MM.1S (cell line): ENCODE measurements at regions not wholly inside any gene's neighbourhood (a gene's known extent, or its start where the extent isn't known, plus 50 kb on each side); places are given as distances from the start of the nearest gene placed in this dataset.

ENCODE experiments used
- DNase-seq: peaks from one replicate; pipeline ENCODE4 v3.0.0-alpha.2; 2015
- H2AFZ ChIP-seq: fragments of 300-600 bp; sonication (generic); 2 replicates; pipeline ENCODE4 v1.6.0; 2016; ENCODE audit warnings: antibody characterized with exemption, low read length
- H3F3A ChIP-seq: fragments of 300-600 bp; sonication (generic); 2 replicates; pipeline ENCODE4 v1.6.1; 2016; ENCODE audit warnings: mild to moderate bottlenecking, antibody characterized with exemption, low read length, moderate library complexity, mixed read lengths; ENCODE audit not compliant: insufficient read depth
- H3K27ac ChIP-seq: fragments of 300-600 bp; sonication (generic); 2 replicates; pipeline ENCODE4 v1.5.1; 2016; ENCODE audit warnings: mild to moderate bottlenecking, low read length
- H3K27me3 ChIP-seq: fragments of 300-600 bp; sonication (generic); replicated peaks from 2 replicates; pipeline ENCODE4 v1.6.0; 2016; ENCODE audit warnings: low read length; ENCODE audit not compliant: insufficient read depth
- H3K36me3 ChIP-seq: fragments of 300-600 bp; sonication (generic); replicated peaks from 2 replicates; pipeline ENCODE4 v1.6.1; 2016; ENCODE audit warnings: mild to moderate bottlenecking, low read length, mixed read lengths; ENCODE audit not compliant: insufficient read depth
- H3K4me1 ChIP-seq: fragments of 300-600 bp; sonication (generic); 2 replicates; pipeline ENCODE4 v1.6.1; 2016; ENCODE audit warnings: low read length, mixed read lengths
- H3K4me2 ChIP-seq: fragments of 300-600 bp; sonication (generic); 2 replicates; pipeline ENCODE4 v1.6.0; 2016; ENCODE audit warnings: low read depth, low read length
- H3K4me3 ChIP-seq: fragments of 300-600 bp; sonication (generic); 2 replicates; pipeline ENCODE4 v1.5.1; 2016; ENCODE audit warnings: low read length, mixed read lengths
- H3K79me2 ChIP-seq: fragments of 300-600 bp; sonication (generic); 2 replicates; pipeline ENCODE4 v1.6.1; 2016; ENCODE audit warnings: mixed run types, low read length, mixed read lengths
- H3K9ac ChIP-seq: fragments of 300-600 bp; sonication (generic); 2 replicates; pipeline ENCODE4 v1.6.1; 2016; ENCODE audit warnings: low read length, mixed read lengths
- H3K9me2 ChIP-seq: fragments of 300-600 bp; sonication (generic); replicated peaks from 2 replicates; pipeline ENCODE4 v1.6.1; 2016; ENCODE audit warnings: mild to moderate bottlenecking, low read length, mixed read lengths; ENCODE audit not compliant: insufficient read depth
- H3K9me3 ChIP-seq: fragments of 300-600 bp; sonication (generic); replicated peaks from 2 replicates; pipeline ENCODE4 v1.6.1; 2016; ENCODE audit warnings: mild to moderate bottlenecking, low read length, mixed read lengths; ENCODE audit not compliant: insufficient read depth
- H4K20me1 ChIP-seq: fragments of 300-600 bp; sonication (generic); 2 replicates; pipeline ENCODE4 v1.6.1; 2016; ENCODE audit warnings: mild to moderate bottlenecking, low read length, moderate library complexity, mixed read lengths; ENCODE audit not compliant: insufficient read depth
- CTCF ChIP-seq: fragments of 300-600 bp; sonication (generic); IDR thresholded peaks from 2 replicates; pipeline ENCODE4 v1.5.1; 2016; ENCODE audit warnings: antibody characterized with exemption, low read length, mixed read lengths
- EZH2 ChIP-seq: fragments of 300-600 bp; sonication (generic); optimal IDR thresholded peaks from 2 replicates; pipeline ENCODE3; 2017; ENCODE audit warnings: low read depth, mild to moderate bottlenecking, antibody characterized with exemption, low read length, mixed read lengths
- EZH2phosphoT487 ChIP-seq: fragments of 300-600 bp; sonication (generic); IDR thresholded peaks from 2 replicates; pipeline ENCODE4 v1.6.1; 2018; ENCODE audit warnings: antibody characterized with exemption, low read length

- Histone ChIP-seq H3K27me3 (no peaks in the 10 kb centered on the region), H3F3A (no peaks in the 10 kb centered on the region), H4K20me1 (no peaks in the 10 kb centered on the region), H3K79me2 (no peaks in the 10 kb centered on the region), H3K9ac (no peak overlapping the region), H3K4me1 (no peaks in the 10 kb centered on the region), H2AFZ (no peak overlapping the region), H3K9me3 (no peaks in the 10 kb centered on the region), H3K9me2 (no peaks in the 10 kb centered on the region), H3K4me3 (no peak overlapping the region), H3K36me3 (no peaks in the 10 kb centered on the region), H3K27ac (no peak overlapping the region), H3K4me2 (no peak overlapping the region)
- DNase-seq: no peak
- TF ChIP-seq EZH2 (no peak), CTCF (no peak), EZH2phosphoT487 (no peak)
Measured at GRCh38 chr2:37827911-37828511, 97.1 kb upstream of the RMDN2 start.

DNA sequence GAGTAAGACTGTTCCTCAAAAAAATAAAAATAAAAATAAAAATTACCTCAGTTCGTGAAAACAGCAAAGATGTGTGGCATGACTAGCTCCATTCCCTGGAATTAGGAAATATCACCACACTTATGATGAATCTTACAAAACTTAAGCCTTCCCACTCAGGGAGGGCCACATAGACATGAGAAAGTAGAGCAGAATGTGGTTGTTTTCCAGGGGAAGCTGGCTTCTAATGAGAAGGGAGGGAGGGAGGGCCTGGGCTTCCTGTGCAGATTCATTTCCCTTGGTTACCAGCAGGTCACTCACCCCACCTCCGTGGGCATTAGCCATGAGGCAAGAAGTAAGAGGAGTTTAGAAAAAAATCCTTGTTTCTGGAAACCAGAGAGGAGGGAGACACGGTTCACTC, 95.9 kb upstream of the RMDN2 start:
- no peak overlapping the region for H3K27ac ChIP-seq
- no peak overlapping the region for H2AFZ ChIP-seq
- H3K27me3 ChIP-seq: no peaks in the 10 kb centered on the region
- DNase-seq: no peak
- H4K20me1 ChIP-seq: no peaks in the 10 kb centered on the region
- TF ChIP-seq EZH2phosphoT487 (no peak), EZH2 (no peak), CTCF (no peak)
- H3K36me3 ChIP-seq: no peaks in the 10 kb centered on the region
- no peak overlapping the region for H3K4me3 ChIP-seq
- no peaks in the 10 kb centered on the region for H3K9me2 ChIP-seq
- no peak overlapping the region for H3K9ac ChIP-seq
- H3F3A ChIP-seq: no peaks in the 10 kb centered on the region
- H3K79me2 ChIP-seq: no peaks in the 10 kb centered on the region
- no peak overlapping the region for H3K4me2 ChIP-seq
- no peaks in the 10 kb centered on the region for H3K4me1 ChIP-seq
- no peaks in the 10 kb centered on the region for H3K9me3 ChIP-seq

DNA sequence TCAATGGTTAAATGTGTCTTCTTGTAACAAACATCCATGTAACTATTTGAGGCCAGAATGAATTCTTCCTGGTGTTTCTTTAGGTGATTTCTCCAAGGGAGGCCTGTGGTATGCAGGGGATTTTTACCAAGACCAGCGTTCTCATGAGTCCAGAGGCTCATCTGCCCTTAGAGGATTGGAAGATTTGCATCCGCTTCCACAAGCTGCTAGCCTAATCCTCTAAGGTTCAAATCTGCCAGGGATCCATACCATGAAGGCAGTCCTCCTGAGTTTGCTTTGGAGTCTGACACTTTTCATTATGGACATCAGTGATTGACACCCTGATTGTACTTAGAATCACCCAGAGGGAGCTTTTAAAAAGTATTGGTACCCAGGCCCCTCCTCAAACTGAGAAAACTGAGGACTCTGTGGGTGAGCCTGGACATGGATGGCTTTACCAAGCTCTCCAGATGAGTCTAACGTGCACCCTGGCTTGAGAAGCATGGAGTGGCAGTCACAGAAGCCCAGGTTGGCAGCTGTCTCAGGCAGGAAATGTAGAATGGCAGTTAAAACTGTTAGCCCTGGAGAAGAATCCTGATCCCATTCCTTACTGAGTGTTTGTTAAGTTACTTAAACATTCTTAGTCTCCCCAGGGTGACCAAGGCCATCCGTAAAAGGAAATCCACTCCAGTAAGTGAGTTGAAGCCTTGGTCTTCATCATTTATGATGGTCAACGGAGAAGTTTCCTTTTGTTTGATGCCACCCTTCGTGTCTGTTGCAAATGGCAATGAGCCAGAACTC, 95.3 kb upstream of the RMDN2 start:
- Histone ChIP-seq H3F3A (no peaks in the 10 kb centered on the region), H3K9me2 (no peaks in the 10 kb centered on the region), H3K27ac (no peak overlapping the region), H4K20me1 (no peaks in the 10 kb centered on the region), H3K9ac (no peak overlapping the region), H3K4me3 (no peak overlapping the region), H3K4me1 (no peaks in the 10 kb centered on the region), H2AFZ (no peak overlapping the region), H3K27me3 (no peaks in the 10 kb centered on the region), H3K79me2 (no peaks in the 10 kb centered on the region), H3K9me3 (no peaks in the 10 kb centered on the region), H3K4me2 (no peak overlapping the region), H3K36me3 (no peaks in the 10 kb centered on the region)
- TF ChIP-seq CTCF: no peak
- DNase-seq: no peak
